HG02943 (cell line): ENCODE measurements at regions not wholly inside any gene's neighbourhood (a gene's known extent, or its start where the extent isn't known, plus 50 kb on each side); places are given as distances from the start of the nearest gene placed in this dataset.
"Not testable (repeated sequence)": the region's sequence is repeated elsewhere in the genome, so short reads cannot be mapped to it uniquely, and the experiment has no call there.

Experiments
- ATAC-seq: cut with Tn5 transposase; IDR thresholded peaks from one replicate; pipeline ENCODE4 v1.9.1; 2021; ENCODE audit warnings: mild to moderate bottlenecking, low read depth, moderate library complexity; ENCODE audit not compliant: unreplicated experiment

GRCh38 chr7:92982928-92983327, 134.9 kb downstream of the SAMD9 start:
- ATAC-seq, result no peak

- no peak for ATAC-seq
These were observed 140.6 kb upstream of the CDK6 start for GRCh38 chr7:92976931-92977330.

GRCh38 chr7:92973974-92974373, 137.6 kb upstream of the CDK6 start:
- no peak for ATAC-seq

GRCh38 chr7:92973293-92973731, 136.9 kb upstream of the CDK6 start:
- no peak for ATAC-seq

GRCh38 chr7:92972441-92972840, 136.1 kb upstream of the CDK6 start:
- ATAC-seq, result no peak

- no peak for ATAC-seq
These were observed 132.7 kb upstream of the CDK6 start for GRCh38 chr7:92969061-92969460.

GRCh38 chr7:92968502-92968901, 132.1 kb upstream of the CDK6 start:
- ATAC-seq, result no peak

GRCh38 chr7:92967238-92967637, 130.9 kb upstream of the CDK6 start:
- ATAC-seq, result no peak

- ATAC-seq, result no peak
These were observed 127.8 kb upstream of the CDK6 start for GRCh38 chr7:92964141-92964540.

- no peak for ATAC-seq
These were observed 127.2 kb upstream of the CDK6 start for GRCh38 chr7:92963566-92963965.

- no peak for ATAC-seq
These were observed 125.6 kb upstream of the CDK6 start for GRCh38 chr7:92961961-92962360.

GRCh38 chr7:92956575-92956974, 120.2 kb upstream of the CDK6 start:
- no peak for ATAC-seq

GRCh38 chr7:92955081-92955480, 118.7 kb upstream of the CDK6 start:
- ATAC-seq, result no peak

- no peak for ATAC-seq
These were observed 117.3 kb upstream of the CDK6 start for GRCh38 chr7:92953657-92954056.

GRCh38 chr7:92949748-92950147, 113.4 kb upstream of the CDK6 start:
- no peak for ATAC-seq

- no peak for ATAC-seq
These were observed 109.5 kb upstream of the CDK6 start for GRCh38 chr7:92945840-92946239.

- ATAC-seq, result no peak
These were observed 108.3 kb upstream of the CDK6 start for GRCh38 chr7:92944633-92945032.

GRCh38 chr7:92942706-92943105, 106.3 kb upstream of the CDK6 start:
- ATAC-seq, result not testable (repeated sequence)

- no peak for ATAC-seq
These were observed 103.4 kb upstream of the CDK6 start for GRCh38 chr7:92939666-92940360.

- ATAC-seq, result no peak
These were observed 97.7 kb upstream of the CDK6 start for GRCh38 chr7:92934096-92934495.

GRCh38 chr7:92932450-92932849, 96.1 kb upstream of the CDK6 start:
- ATAC-seq, result no peak

- ATAC-seq, result no peak
These were observed 94.0 kb upstream of the CDK6 start for GRCh38 chr7:92930404-92930803.

GRCh38 chr7:92926697-92927044, 90.3 kb upstream of the CDK6 start:
- no peak for ATAC-seq
